Neuron (in vitro differentiated cells): ENCODE measurements at regions not wholly inside any gene's neighbourhood (a gene's known extent, or its start where the extent isn't known, plus 50 kb on each side); places are given as distances from the start of the nearest gene placed in this dataset.

Experiments used
- H2AFZ ChIP-seq: one replicate; pipeline ENCODE4 v1.6.1; 2013; ENCODE audit warnings: low read depth, mild to moderate bottlenecking, inconsistent platforms, low read length, moderate library complexity
- H3K27me3 ChIP-seq: one replicate; pipeline ENCODE4 v1.6.1; 2013; ENCODE audit warnings: low read length; ENCODE audit not compliant: insufficient read depth
- H3K36me3 ChIP-seq: one replicate; pipeline ENCODE4 v1.6.1; 2013; ENCODE audit warnings: low read length; ENCODE audit not compliant: insufficient read depth
- H3K4me1 ChIP-seq: one replicate; pipeline ENCODE4 v1.6.1; 2013; ENCODE audit warnings: low read length; ENCODE audit not compliant: insufficient read depth
- H3K4me3 ChIP-seq: 2 replicates; pipeline ENCODE4 v1.5.1; 2013; ENCODE audit warnings: mild to moderate bottlenecking, low read length, moderate library complexity
- H3K9me3 ChIP-seq: one replicate; pipeline ENCODE4 v1.6.1; 2013; ENCODE audit warnings: low read length

- Histone ChIP-seq H3K4me3 (no peak overlapping the region), H3K9me3 (no peaks in the 10 kb centered on the region), H3K4me1 (no peaks in the 10 kb centered on the region), H3K36me3 (no peaks in the 10 kb centered on the region), H2AFZ (no peak overlapping the region), H3K27me3 (no peaks in the 10 kb centered on the region)
Measured at GRCh38 chr2:160790738-160791137, 297.1 kb upstream of the RBMS1 start.

- H2AFZ ChIP-seq: no peak overlapping the region
- no peaks in the 10 kb centered on the region for H3K36me3 ChIP-seq
- no peaks in the 10 kb centered on the region for H3K4me1 ChIP-seq
- H3K27me3 ChIP-seq: no peaks in the 10 kb centered on the region
- no peak overlapping the region for H3K4me3 ChIP-seq
- no peaks in the 10 kb centered on the region for H3K9me3 ChIP-seq
Measured at GRCh38 chr2:160791884-160792283, 298.3 kb upstream of the RBMS1 start.

GRCh38 chr2:160792837-160793236 is 299.2 kb upstream of the RBMS1 start:
- H3K4me1 ChIP-seq: no peaks in the 10 kb centered on the region
- peaks cover 2% of the 10 kb centered on the region for H3K9me3 ChIP-seq
- no peak overlapping the region for H2AFZ ChIP-seq
- no peaks in the 10 kb centered on the region for H3K27me3 ChIP-seq
- no peak overlapping the region for H3K4me3 ChIP-seq
- no peaks in the 10 kb centered on the region for H3K36me3 ChIP-seq

GRCh38 chr2:160794926-160795325 is 301.3 kb upstream of the RBMS1 start:
- H3K36me3 ChIP-seq: no peaks in the 10 kb centered on the region
- no peaks in the 10 kb centered on the region for H3K4me1 ChIP-seq
- peaks cover 2% of the 10 kb centered on the region for H3K9me3 ChIP-seq
- no peaks in the 10 kb centered on the region for H3K27me3 ChIP-seq
- no peak overlapping the region for H3K4me3 ChIP-seq
- H2AFZ ChIP-seq: no peak overlapping the region

- no peaks in the 10 kb centered on the region for H3K27me3 ChIP-seq
- H3K9me3 ChIP-seq: no peaks in the 10 kb centered on the region
- no peak overlapping the region for H2AFZ ChIP-seq
- no peak overlapping the region for H3K4me3 ChIP-seq
- H3K4me1 ChIP-seq: no peaks in the 10 kb centered on the region
- H3K36me3 ChIP-seq: no peaks in the 10 kb centered on the region
Measured at GRCh38 chr2:160803881-160804280, 310.3 kb upstream of the RBMS1 start.

- Histone ChIP-seq H3K4me3 (no peak overlapping the region), H3K9me3 (no peaks in the 10 kb centered on the region), H3K27me3 (no peaks in the 10 kb centered on the region), H3K36me3 (no peaks in the 10 kb centered on the region), H3K4me1 (no peaks in the 10 kb centered on the region), H2AFZ (no peak overlapping the region)
Measured at GRCh38 chr2:160810406-160810805, 316.8 kb upstream of the RBMS1 start.

- Histone ChIP-seq H3K4me3 (no peak overlapping the region), H3K9me3 (no peaks in the 10 kb centered on the region), H3K4me1 (no peaks in the 10 kb centered on the region), H3K27me3 (no peaks in the 10 kb centered on the region), H2AFZ (no peak overlapping the region), H3K36me3 (no peaks in the 10 kb centered on the region)
Measured at GRCh38 chr2:160812830-160813505, 319.4 kb upstream of the RBMS1 start.

- Histone ChIP-seq H3K9me3 (no peaks in the 10 kb centered on the region), H2AFZ (no peak overlapping the region), H3K4me1 (no peaks in the 10 kb centered on the region), H3K27me3 (no peaks in the 10 kb centered on the region), H3K36me3 (no peaks in the 10 kb centered on the region), H3K4me3 (no peak overlapping the region)
Measured at GRCh38 chr2:160813506-160813858, 319.9 kb upstream of the RBMS1 start.

- Histone ChIP-seq H3K27me3 (no peaks in the 10 kb centered on the region), H3K4me3 (no peak overlapping the region), H2AFZ (no peak overlapping the region), H3K36me3 (no peaks in the 10 kb centered on the region), H3K9me3 (peaks cover 4% of the 10 kb centered on the region), H3K4me1 (no peaks in the 10 kb centered on the region)
Measured at GRCh38 chr2:160816916-160817499, 323.4 kb upstream of the RBMS1 start.

- Histone ChIP-seq H3K9me3 (peaks cover 4% of the 10 kb centered on the region), H3K4me1 (no peaks in the 10 kb centered on the region), H3K4me3 (no peak overlapping the region), H3K27me3 (no peaks in the 10 kb centered on the region), H2AFZ (no peak overlapping the region), H3K36me3 (no peaks in the 10 kb centered on the region)
Measured at GRCh38 chr2:160820691-160821090, 327.1 kb upstream of the RBMS1 start.

- no peak overlapping the region for H3K4me3 ChIP-seq
- H2AFZ ChIP-seq: no peak overlapping the region
- no peaks in the 10 kb centered on the region for H3K36me3 ChIP-seq
- H3K4me1 ChIP-seq: no peaks in the 10 kb centered on the region
- peaks cover 10% of the 10 kb centered on the region for H3K9me3 ChIP-seq
- H3K27me3 ChIP-seq: no peaks in the 10 kb centered on the region
Measured at GRCh38 chr2:160822006-160822405, 328.4 kb upstream of the RBMS1 start.

GRCh38 chr2:160825433-160825832 is 331.8 kb upstream of the RBMS1 start:
- H3K4me1 ChIP-seq: no peaks in the 10 kb centered on the region
- no peak overlapping the region for H3K4me3 ChIP-seq
- H3K36me3 ChIP-seq: no peaks in the 10 kb centered on the region
- peaks cover 10% of the 10 kb centered on the region for H3K9me3 ChIP-seq
- no peak overlapping the region for H2AFZ ChIP-seq
- no peaks in the 10 kb centered on the region for H3K27me3 ChIP-seq

GRCh38 chr2:160826496-160826895 is 332.9 kb upstream of the RBMS1 start:
- Histone ChIP-seq H3K36me3 (no peaks in the 10 kb centered on the region), H3K4me3 (no peak overlapping the region), H3K4me1 (no peaks in the 10 kb centered on the region), H3K9me3 (peaks cover 6% of the 10 kb centered on the region), H2AFZ (no peak overlapping the region), H3K27me3 (no peaks in the 10 kb centered on the region)

- H3K9me3 ChIP-seq: peaks cover 6% of the 10 kb centered on the region
- no peaks in the 10 kb centered on the region for H3K27me3 ChIP-seq
- H2AFZ ChIP-seq: no peak overlapping the region
- H3K36me3 ChIP-seq: no peaks in the 10 kb centered on the region
- no peak overlapping the region for H3K4me3 ChIP-seq
- no peaks in the 10 kb centered on the region for H3K4me1 ChIP-seq
Measured at GRCh38 chr2:160828076-160828475, 332.2 kb upstream of the TANK start.
